Transverse colon (tissue), 4 donors: ENCODE measurements at regions not wholly inside any gene's neighbourhood (a gene's known extent, or its start where the extent isn't known, plus 50 kb on each side); places are given as distances from the start of the nearest gene placed in this dataset.

Experiments
- DNase-seq: peaks from one replicate; pipeline ENCODE4 v3.0.0-alpha.2; 2019
- H3K27ac ChIP-seq, 4 donors: fragments of 200-600 bp; sonication (generic); 2 replicates each; pipeline ENCODE4 v1.5.1; 2016 to 2018; ENCODE audit warnings: inconsistent platforms in 4 of 4
- H3K27me3 ChIP-seq: fragments of 200-600 bp; sonication (generic); 2 replicates; pipeline ENCODE4 v1.5.1; 2017; ENCODE audit warnings: inconsistent platforms
- H3K36me3 ChIP-seq, 4 donors: fragments of 200-600 bp; sonication (generic); 2 replicates each; pipeline ENCODE4 v1.5.1; 2017 to 2019; ENCODE audit warnings: inconsistent platforms in 4 of 4
- H3K4me1 ChIP-seq, 4 donors: fragments of 200-600 bp; sonication (generic); 2 replicates each; pipeline ENCODE4 v1.5.1; 2017 to 2020; ENCODE audit warnings: inconsistent platforms in 4 of 4
- H3K4me3 ChIP-seq, 4 donors: fragments of 200-600 bp; sonication (generic); 1 replicate in 1 of 4; 2 replicates in 3 of 4; pipeline versions ENCODE4 v1.5.1 to v1.6.1; 2017 to 2019; ENCODE audit warnings: inconsistent platforms in 4 of 4
- H3K9me3 ChIP-seq, 2 donors: fragments of 200-600 bp; sonication (generic); 2 replicates each; pipeline ENCODE4 v1.5.1; 2017 to 2019; ENCODE audit warnings: inconsistent platforms in 2 of 2
- EP300 ChIP-seq: sonication (generic); formaldehyde crosslinking; IDR thresholded peaks from one replicate; pipeline ENCODE4 v1.6.1; 2017; ENCODE audit warnings: antibody characterized with exemption, low read depth
- POLR2A ChIP-seq: fragments of 450-650 bp; IDR thresholded peaks from one replicate; pipeline ENCODE4 v1.6.1; 2016; ENCODE audit warnings: antibody characterized with exemption, mild to moderate bottlenecking, moderate library complexity
- POLR2AphosphoS5 ChIP-seq, 3 donors: sonication (generic); formaldehyde crosslinking; IDR thresholded peaks; one replicate each; pipeline ENCODE4 v1.6.1; 2016; ENCODE audit warnings: antibody characterized with exemption in 3 of 3
- WGBS, 2 donors: methylation state at CpG; one replicate each; pipeline ENCODE4 v1.1.5; 2018; ENCODE audit warnings: low coverage in 1 of 2; 5-methylcytosine and 5-hydroxymethylcytosine counted together
- in situ Hi-C, 4 donors: fragments of 200-750 bp; cut with MboI; loops; one replicate each; pipeline versions ENCODE4 v1.15.0 to v1.15.1; 2017; ENCODE audit warnings: low sequenced_read_pairs in 3 of 4, low pct_ligation_motif_present in 1 of 4, low pct_unique_long_range_greater_than_20kb in 1 of 4
- intact Hi-C: fragments of 100-400 bp; cut with DNase I; formaldehyde crosslinking; loops from one replicate; pipeline ENCODE4 v1.15.1; 2023; ENCODE audit warnings: low total_unique reads
- TF ChIP-seq, protein P1 (sequence below), 5 experiments: fragments of 200-600 bp in 3 of 5; fragments of 450-650 bp in 2 of 5; sonication (generic) in 3 of 5; IDR thresholded peaks; 1 replicate in 2 of 5; 2 replicates in 3 of 5; pipeline ENCODE4 v1.5.1; 2016 to 2017; ENCODE audit warnings: antibody characterized with exemption in 5 of 5, inconsistent platforms in 3 of 5, mild to moderate bottlenecking in 2 of 5, moderate library complexity in 1 of 5

DNA sequence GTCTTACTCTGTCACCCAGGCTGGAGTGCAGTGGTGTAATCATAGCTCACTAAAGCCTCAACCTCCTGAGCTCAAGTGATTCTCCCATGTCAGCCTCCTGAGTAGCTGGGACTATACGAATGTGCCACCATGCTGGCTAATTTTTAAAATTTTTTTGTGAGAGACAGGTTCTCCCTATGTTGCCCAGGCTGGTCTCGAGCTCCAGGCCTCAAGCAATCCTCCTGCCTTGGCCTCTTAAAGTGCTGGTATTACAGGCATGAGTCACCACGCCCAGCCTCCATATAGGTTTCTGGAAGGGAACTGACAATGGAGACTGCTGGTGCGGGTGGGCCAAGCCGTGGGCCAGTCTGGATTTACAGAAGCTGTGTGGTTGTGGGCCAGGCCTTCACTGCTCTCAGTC, 189.2 kb downstream of the URI1 start:
- no peak for DNase-seq
- WGBS, 2 donors = 85% methylated on average over 5 of the region's 5 CpGs; no CpG with 5 or more reads in 1 of the 2 donors
- no peak overlapping the region for H3K4me3 ChIP-seq
- H3K27ac ChIP-seq = no peak overlapping the region
- no peaks in the 10 kb centered on the region for H3K27me3 ChIP-seq
- no peaks in the 10 kb centered on the region for H3K4me1 ChIP-seq
- H3K9me3 ChIP-seq = no peaks in the 10 kb centered on the region
- intact Hi-C loops = no loop called here
- in situ Hi-C loops = no loop called here
- no peaks in the 10 kb centered on the region for H3K36me3 ChIP-seq
- TF ChIP-seq EP300 = no peak
- TF ChIP-seq, protein P1, sequence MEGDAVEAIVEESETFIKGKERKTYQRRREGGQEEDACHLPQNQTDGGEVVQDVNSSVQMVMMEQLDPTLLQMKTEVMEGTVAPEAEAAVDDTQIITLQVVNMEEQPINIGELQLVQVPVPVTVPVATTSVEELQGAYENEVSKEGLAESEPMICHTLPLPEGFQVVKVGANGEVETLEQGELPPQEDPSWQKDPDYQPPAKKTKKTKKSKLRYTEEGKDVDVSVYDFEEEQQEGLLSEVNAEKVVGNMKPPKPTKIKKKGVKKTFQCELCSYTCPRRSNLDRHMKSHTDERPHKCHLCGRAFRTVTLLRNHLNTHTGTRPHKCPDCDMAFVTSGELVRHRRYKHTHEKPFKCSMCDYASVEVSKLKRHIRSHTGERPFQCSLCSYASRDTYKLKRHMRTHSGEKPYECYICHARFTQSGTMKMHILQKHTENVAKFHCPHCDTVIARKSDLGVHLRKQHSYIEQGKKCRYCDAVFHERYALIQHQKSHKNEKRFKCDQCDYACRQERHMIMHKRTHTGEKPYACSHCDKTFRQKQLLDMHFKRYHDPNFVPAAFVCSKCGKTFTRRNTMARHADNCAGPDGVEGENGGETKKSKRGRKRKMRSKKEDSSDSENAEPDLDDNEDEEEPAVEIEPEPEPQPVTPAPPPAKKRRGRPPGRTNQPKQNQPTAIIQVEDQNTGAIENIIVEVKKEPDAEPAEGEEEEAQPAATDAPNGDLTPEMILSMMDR (IDR thresholded peaks at IDR 0.05) = no peak
- TF ChIP-seq POLR2A = no peak
- no peak for TF ChIP-seq POLR2AphosphoS5 (IDR thresholded peaks at IDR 0.05)

GRCh38 chr19:30131722-30132291, 189.8 kb downstream of the URI1 start:
- intact Hi-C loops (no loop called here), in situ Hi-C loops (no loop called here)
- Histone ChIP-seq H3K36me3 (no peaks in the 10 kb centered on the region), H3K9me3 (no peaks in the 10 kb centered on the region), H3K27me3 (no peaks in the 10 kb centered on the region), H3K4me1 (no peaks in the 10 kb centered on the region), H3K27ac (no peak overlapping the region), H3K4me3 (no peak overlapping the region)
- no peak for TF ChIP-seq EP300
- TF ChIP-seq POLR2AphosphoS5 (IDR thresholded peaks at IDR 0.05) = no peak
- TF ChIP-seq, protein P1 (IDR thresholded peaks at IDR 0.05) = no peak
- 85 to 94% methylated on average over 4 to 8 of the region's 8 CpGs for WGBS, 2 donors
- DNase-seq = no peak

- Histone ChIP-seq H3K27me3 (no peaks in the 10 kb centered on the region), H3K36me3 (no peaks in the 10 kb centered on the region), H3K4me1 (no peaks in the 10 kb centered on the region), H3K4me3 (no peak overlapping the region), H3K9me3 (no peaks in the 10 kb centered on the region), H3K27ac (no peak overlapping the region)
- TF ChIP-seq EP300 (no peak), POLR2AphosphoS5 (IDR thresholded peaks at IDR 0.05) (no peak), POLR2A (no peak)
- TF ChIP-seq, protein P1 (IDR thresholded peaks at IDR 0.05) = no peak
- intact Hi-C loops (no loop called here), in situ Hi-C loops (no loop called here)
- 91% methylated on average over 16 of the region's 16 CpGs; no CpG with 5 or more reads in 1 of the 2 donors for WGBS, 2 donors
- no peak for DNase-seq
These were observed 190.5 kb downstream of the URI1 start for GRCh38 chr19:30132343-30133075.

- Histone ChIP-seq H3K4me1 (no peaks in the 10 kb centered on the region), H3K27ac (no peak overlapping the region), H3K4me3 (no peak overlapping the region), H3K9me3 (no peaks in the 10 kb centered on the region), H3K36me3 (no peaks in the 10 kb centered on the region), H3K27me3 (no peaks in the 10 kb centered on the region)
- WGBS, 2 donors = 83 to 100% methylated on average over 1 to 2 of the region's 2 CpGs
- TF ChIP-seq, protein P1 (IDR thresholded peaks at IDR 0.05) = no peak
- TF ChIP-seq EP300 (no peak), POLR2AphosphoS5 (IDR thresholded peaks at IDR 0.05) (no peak), POLR2A (no peak)
- no peak for DNase-seq
- in situ Hi-C loops = no loop called here
- intact Hi-C loops = no loop called here
These were observed 191.8 kb downstream of the URI1 start for GRCh38 chr19:30133803-30134202.
